ENCODE measurements at regions not wholly inside any gene's neighbourhood (a gene's known extent, or its start where the extent isn't known, plus 50 kb on each side); places are given as distances from the start of the nearest gene placed in this dataset.

- TF ChIP-seq MYC (IDR thresholded peaks at IDR 0.05; ENCODE audit: low read depth, low read length): no peak
- TF ChIP-seq, protein P1, sequence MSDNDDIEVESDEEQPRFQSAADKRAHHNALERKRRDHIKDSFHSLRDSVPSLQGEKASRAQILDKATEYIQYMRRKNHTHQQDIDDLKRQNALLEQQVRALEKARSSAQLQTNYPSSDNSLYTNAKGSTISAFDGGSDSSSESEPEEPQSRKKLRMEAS (IDR thresholded peaks at IDR 0.05; ENCODE audit: insufficient read depth, insufficient read length): no peak
- TF ChIP-seq, protein P2, sequence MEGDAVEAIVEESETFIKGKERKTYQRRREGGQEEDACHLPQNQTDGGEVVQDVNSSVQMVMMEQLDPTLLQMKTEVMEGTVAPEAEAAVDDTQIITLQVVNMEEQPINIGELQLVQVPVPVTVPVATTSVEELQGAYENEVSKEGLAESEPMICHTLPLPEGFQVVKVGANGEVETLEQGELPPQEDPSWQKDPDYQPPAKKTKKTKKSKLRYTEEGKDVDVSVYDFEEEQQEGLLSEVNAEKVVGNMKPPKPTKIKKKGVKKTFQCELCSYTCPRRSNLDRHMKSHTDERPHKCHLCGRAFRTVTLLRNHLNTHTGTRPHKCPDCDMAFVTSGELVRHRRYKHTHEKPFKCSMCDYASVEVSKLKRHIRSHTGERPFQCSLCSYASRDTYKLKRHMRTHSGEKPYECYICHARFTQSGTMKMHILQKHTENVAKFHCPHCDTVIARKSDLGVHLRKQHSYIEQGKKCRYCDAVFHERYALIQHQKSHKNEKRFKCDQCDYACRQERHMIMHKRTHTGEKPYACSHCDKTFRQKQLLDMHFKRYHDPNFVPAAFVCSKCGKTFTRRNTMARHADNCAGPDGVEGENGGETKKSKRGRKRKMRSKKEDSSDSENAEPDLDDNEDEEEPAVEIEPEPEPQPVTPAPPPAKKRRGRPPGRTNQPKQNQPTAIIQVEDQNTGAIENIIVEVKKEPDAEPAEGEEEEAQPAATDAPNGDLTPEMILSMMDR (IDR thresholded peaks at IDR 0.05; ENCODE audit: extremely low read depth in 1 of 2, insufficient read depth in 1 of 2, low read depth in 1 of 2, low read length in 2 of 2): no peak
- TF ChIP-seq POLR2AphosphoS5 (IDR thresholded peaks at IDR 0.05; ENCODE audit: insufficient read depth, low read depth, low read length): no peak
These were observed 211.2 kb downstream of the SETD4 start for GRCh38 chr21:35849144-35849543.

Data from endothelial cell of umbilical vein (primary cell).